ENCODE measurements at regions not wholly inside any gene's neighbourhood (a gene's known extent, or its start where the extent isn't known, plus 50 kb on each side); places are given as distances from the start of the nearest gene placed in this dataset.

DNA sequence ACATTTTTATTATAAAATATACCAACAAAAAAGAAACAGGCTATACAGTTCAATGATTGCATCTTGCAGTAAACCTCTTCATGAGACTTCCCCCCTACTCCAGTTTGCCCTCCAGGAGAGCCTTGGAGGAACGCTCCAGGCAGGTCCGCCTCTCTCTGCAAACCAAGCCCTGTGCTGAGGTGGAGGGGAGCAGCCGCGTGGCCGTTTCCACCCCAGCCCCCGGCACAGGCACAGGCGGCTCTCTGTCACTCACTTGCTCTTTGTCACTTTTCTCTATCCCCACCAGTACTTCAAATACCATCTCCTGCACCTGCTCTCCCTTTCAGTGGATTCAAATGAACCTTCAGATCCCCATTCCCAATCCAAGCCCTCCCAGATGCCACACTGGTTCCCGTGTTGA is 479.9 kb downstream of the OCA2 start (continued):
- TF ChIP-seq FOSL1 (tag; conservative IDR thresholded peaks at IDR 0.05): no peak
- TF ChIP-seq RBM34 (IDR thresholded peaks at IDR 0.05; ENCODE audit: borderline replicate concordance, insufficient read depth, low read length): no peak
- no peak for TF ChIP-seq ZNF12 (CRISPR knock-in tag; IDR thresholded peaks at IDR 0.05)
- TF ChIP-seq, protein P1, sequence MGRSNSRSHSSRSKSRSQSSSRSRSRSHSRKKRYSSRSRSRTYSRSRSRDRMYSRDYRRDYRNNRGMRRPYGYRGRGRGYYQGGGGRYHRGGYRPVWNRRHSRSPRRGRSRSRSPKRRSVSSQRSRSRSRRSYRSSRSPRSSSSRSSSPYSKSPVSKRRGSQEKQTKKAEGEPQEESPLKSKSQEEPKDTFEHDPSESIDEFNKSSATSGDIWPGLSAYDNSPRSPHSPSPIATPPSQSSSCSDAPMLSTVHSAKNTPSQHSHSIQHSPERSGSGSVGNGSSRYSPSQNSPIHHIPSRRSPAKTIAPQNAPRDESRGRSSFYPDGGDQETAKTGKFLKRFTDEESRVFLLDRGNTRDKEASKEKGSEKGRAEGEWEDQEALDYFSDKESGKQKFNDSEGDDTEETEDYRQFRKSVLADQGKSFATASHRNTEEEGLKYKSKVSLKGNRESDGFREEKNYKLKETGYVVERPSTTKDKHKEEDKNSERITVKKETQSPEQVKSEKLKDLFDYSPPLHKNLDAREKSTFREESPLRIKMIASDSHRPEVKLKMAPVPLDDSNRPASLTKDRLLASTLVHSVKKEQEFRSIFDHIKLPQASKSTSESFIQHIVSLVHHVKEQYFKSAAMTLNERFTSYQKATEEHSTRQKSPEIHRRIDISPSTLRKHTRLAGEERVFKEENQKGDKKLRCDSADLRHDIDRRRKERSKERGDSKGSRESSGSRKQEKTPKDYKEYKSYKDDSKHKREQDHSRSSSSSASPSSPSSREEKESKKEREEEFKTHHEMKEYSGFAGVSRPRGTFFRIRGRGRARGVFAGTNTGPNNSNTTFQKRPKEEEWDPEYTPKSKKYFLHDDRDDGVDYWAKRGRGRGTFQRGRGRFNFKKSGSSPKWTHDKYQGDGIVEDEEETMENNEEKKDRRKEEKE (IDR thresholded peaks at IDR 0.05; ENCODE audit: borderline replicate concordance in 1 of 2, control insufficient read depth in 1 of 2, low read depth in 2 of 2, low read length in 1 of 2): no peak

- ATAC-seq (no peak), DNase-seq (ENCODE audit: extremely low read depth in 1 of 4, low spot score in 3 of 4) (no peak), FAIRE-seq (no peak)
- intact Hi-C loops (cut with micrococcal nuclease) (no loop called here), in situ Hi-C loops (cut with MboI) (no loop called here)
- Histone ChIP-seq H3K36me3 (ENCODE audit: control insufficient read depth, insufficient read depth, low read length) (no peaks in the 10 kb centered on the region), H3K9me1 (ENCODE audit: control insufficient read depth, insufficient read depth, low read length) (no peaks in the 10 kb centered on the region), H3K27ac (ENCODE audit: extremely low read depth, low read depth, low read length) (no peak overlapping the region), H3K9ac (ENCODE audit: insufficient read depth in 1 of 2, low read depth in 2 of 2, low read length in 2 of 2) (no peak overlapping the region), H3K4me2 (ENCODE audit: insufficient read depth, low read length) (no peak overlapping the region), H3K27me3 (ENCODE audit: control insufficient read depth in 2 of 2, insufficient read depth in 2 of 2, low read length in 2 of 2) (peaks cover 0 to 5% of the 10 kb centered on the region in 2 experiments; a peak in 2 of 5 replicates), H3K4me3 (no peak overlapping the region), H4K20me1 (replicated peaks; ENCODE audit: control insufficient read depth, insufficient read depth, low read length) (no peaks in the 10 kb centered on the region), H3K9me3 (replicated peaks; ENCODE audit: control insufficient read depth, insufficient read depth, low read depth, low read length) (no peaks in the 10 kb centered on the region), H2AFZ (ENCODE audit: low read depth, low read length) (no peak overlapping the region), H3K79me2 (ENCODE audit: control insufficient read depth, insufficient read depth, low read length) (no peaks in the 10 kb centered on the region), H3K4me1 (replicated peaks in 1 of 2; ENCODE audit: control insufficient read depth in 2 of 2, insufficient read depth in 2 of 2, low read length in 2 of 2) (no peaks in the 10 kb centered on the region; a peak in 1 of 5 replicates)
- BruUV-seq (replicated peaks): no TSS peak
- ChIA-PET CTCF (ENCODE audit: low intra/inter-chr PET ratio) (no interaction called here), POLR2A (no interaction called here)
- WGBS (ENCODE audit: insufficient coverage, low coverage, missing lambda C conversion rate): 2% methylated on average over 3 of the region's 3 CpGs
- TF ChIP-seq GATAD2A (IDR thresholded peaks at IDR 0.05) (no peak), COPS2 (conservative IDR thresholded peaks at IDR 0.05) (no peak), MAFF (IDR thresholded peaks at IDR 0.05; ENCODE audit: low read length) (peak; percentile 85), C11orf30 (IDR thresholded peaks at IDR 0.05; ENCODE audit: low read depth) (peak; percentile 57; the same call in 1 of the 2 replicates), MAFG (tag; conservative IDR thresholded peaks at IDR 0.05) (peak; percentile 55), ZNF316 (IDR thresholded peaks at IDR 0.05) (peak; percentile 78), MAFK (IDR thresholded peaks at IDR 0.05; ENCODE audit: low read length) (peak; percentile 90)
Observed at GRCh38 chr15:27617013-27617412, 482.1 kb downstream of the OCA2 start.
